NCI-H128 (cell line): ENCODE measurements at regions not wholly inside any gene's neighbourhood (a gene's known extent, or its start where the extent isn't known, plus 50 kb on each side); places are given as distances from the start of the nearest gene placed in this dataset.

ENCODE experiments used
- DNase-seq: peaks from one replicate; lab custom pipeline; 2025; ENCODE audit not compliant: unreplicated experiment; lab: John Stamatoyannopoulos, UW

GRCh38 chr7:84506151-84506550 is 311.6 kb upstream of the SEMA3A start:
- DNase-seq = no peak

- no peak for DNase-seq
Observed at GRCh38 chr7:84502239-84502638, 307.6 kb upstream of the SEMA3A start.

- DNase-seq = no peak
Observed at GRCh38 chr7:84497873-84498272, 303.3 kb upstream of the SEMA3A start.

- no peak for DNase-seq
Observed at GRCh38 chr7:84495128-84495527, 300.5 kb upstream of the SEMA3A start.

- peak; percentile 42 for DNase-seq
Observed at GRCh38 chr7:84492098-84493034, 297.8 kb upstream of the SEMA3A start.

- DNase-seq = no peak
Observed at GRCh38 chr7:84490661-84491060, 296.1 kb upstream of the SEMA3A start.

- DNase-seq = no peak
Observed at GRCh38 chr7:84484502-84485079, 290.0 kb upstream of the SEMA3A start.

GRCh38 chr7:84482476-84482875 is 287.9 kb upstream of the SEMA3A start:
- no peak for DNase-seq

GRCh38 chr7:84479059-84479458 is 284.5 kb upstream of the SEMA3A start:
- DNase-seq = no peak

- DNase-seq = no peak
Observed at GRCh38 chr7:84477786-84478478, 283.3 kb upstream of the SEMA3A start.

GRCh38 chr7:84474436-84474835 is 279.8 kb upstream of the SEMA3A start:
- DNase-seq = no peak

GRCh38 chr7:84471576-84471975 is 277.0 kb upstream of the SEMA3A start:
- no peak for DNase-seq

GRCh38 chr7:84469034-84469433 is 274.4 kb upstream of the SEMA3A start:
- DNase-seq = no peak

- no peak for DNase-seq
Observed at GRCh38 chr7:84462259-84462658, 267.7 kb upstream of the SEMA3A start.

- no peak for DNase-seq
Observed at GRCh38 chr7:84461093-84461492, 266.5 kb upstream of the SEMA3A start.

- DNase-seq = no peak
Observed at GRCh38 chr7:84455788-84456187, 261.2 kb upstream of the SEMA3A start.

GRCh38 chr7:84454174-84454959 is 259.8 kb upstream of the SEMA3A start:
- no peak for DNase-seq

- no peak for DNase-seq
Observed at GRCh38 chr7:84452618-84453017, 258.0 kb upstream of the SEMA3A start.

- no peak for DNase-seq
Observed at GRCh38 chr7:84450772-84451171, 256.2 kb upstream of the SEMA3A start.

GRCh38 chr7:84447636-84448293 is 253.2 kb upstream of the SEMA3A start:
- no peak for DNase-seq
